ENCODE measurements at regions not wholly inside any gene's neighbourhood (a gene's known extent, or its start where the extent isn't known, plus 50 kb on each side); places are given as distances from the start of the nearest gene placed in this dataset.
A peak's percentile ranks its signal among the peaks of the same experiment; 100 is the strongest.
"Not testable (repeated sequence)": the region's sequence is repeated elsewhere in the genome, so short reads cannot be mapped to it uniquely, and the experiment has no call there.

DNA sequence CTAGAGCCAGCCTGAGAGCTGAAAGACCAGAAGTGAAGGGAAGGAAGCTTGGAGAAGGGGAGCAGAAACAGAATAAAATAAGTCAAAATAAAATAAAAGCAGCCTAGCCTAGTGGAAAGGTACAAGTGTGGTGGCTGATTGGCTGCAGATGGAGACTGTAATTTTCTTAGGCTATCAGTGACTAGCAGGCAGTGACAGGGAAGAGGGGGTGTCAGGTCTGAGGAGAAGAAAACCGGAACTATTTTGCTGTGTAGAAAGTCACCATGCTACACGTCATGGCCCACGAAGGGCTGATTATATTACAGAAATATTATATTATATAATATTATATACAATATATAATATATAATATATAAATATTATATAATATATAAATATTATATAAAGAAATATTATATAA is 98.1 kb upstream of the TAF11L2 start:
- no peak for DNase-seq (ENCODE audit: low spot score)

DNA sequence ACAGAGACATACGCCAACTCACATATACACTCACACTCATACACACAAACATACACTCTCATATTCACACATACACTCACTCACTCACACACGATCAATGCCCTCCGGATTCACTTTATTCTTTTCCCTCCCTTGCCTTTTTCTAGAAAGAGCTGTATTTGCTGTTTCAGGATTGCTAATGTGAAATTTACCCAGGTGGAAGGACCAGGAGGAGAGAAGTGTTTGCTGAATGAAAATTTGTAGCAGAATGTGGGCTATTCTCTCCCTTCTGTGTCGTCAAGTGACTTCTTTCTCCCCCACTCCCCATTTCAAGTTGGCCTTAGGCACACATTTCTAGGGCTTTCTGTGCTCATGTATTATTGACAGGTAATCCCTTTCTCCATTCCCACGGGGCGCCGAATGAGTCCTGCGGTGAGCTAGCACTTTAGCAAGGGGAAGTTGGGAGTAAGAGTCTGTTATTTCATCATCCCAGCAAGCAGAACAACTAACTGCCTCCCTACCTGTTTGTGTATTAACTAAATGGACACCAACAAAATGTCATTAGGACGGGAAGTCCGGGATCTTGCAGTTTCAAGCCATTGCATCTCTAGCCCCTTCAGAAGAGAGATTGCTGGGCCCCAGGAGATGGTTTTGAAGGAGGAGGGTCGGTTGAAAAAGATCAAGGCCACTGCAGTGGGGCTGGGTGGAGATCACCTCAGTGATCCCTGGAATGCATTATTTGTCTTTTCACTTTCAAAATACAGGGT is 97.1 kb upstream of the TAF11L2 start:
- no peak for DNase-seq (ENCODE audit: low spot score)

DNA sequence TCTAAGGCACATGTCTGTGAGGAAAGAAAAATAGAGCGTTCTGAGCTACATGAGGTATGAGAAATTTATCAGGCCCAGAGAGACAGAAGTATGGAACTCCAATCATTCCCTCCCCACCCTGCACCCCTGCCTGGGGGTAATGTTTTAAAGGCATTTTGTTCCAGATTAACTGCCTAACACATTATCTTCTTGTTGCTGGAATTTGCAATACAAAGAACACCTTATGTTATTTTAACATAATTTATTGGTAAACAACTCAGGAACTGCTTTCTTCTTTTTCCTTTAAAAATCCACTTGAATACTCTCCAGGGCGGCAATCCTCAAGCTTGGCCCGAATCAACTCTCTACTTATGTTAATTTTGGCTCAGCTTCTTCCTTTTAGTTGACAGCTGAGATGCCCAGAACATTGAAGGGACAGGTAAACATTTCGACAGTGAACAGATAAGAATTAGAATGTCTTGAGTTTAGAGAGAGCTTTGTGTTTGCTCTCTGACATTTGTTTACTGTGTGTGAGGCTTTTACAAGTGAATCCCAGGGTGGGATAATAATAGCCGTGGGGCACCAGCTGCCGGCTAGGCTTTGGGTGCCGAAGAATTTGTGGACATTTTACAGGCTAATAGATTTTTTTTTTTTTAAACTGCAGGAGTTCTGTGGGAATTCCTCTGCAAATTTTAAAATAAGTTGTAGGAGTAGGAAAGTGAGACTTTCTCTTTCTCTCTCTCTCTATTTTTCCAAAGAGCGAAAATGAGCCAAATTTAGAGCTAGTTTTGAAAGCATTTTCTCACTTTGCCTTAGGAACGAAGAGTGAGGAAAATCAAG is 96.4 kb upstream of the TAF11L2 start:
- DNase-seq (ENCODE audit: low spot score) = no peak

DNA sequence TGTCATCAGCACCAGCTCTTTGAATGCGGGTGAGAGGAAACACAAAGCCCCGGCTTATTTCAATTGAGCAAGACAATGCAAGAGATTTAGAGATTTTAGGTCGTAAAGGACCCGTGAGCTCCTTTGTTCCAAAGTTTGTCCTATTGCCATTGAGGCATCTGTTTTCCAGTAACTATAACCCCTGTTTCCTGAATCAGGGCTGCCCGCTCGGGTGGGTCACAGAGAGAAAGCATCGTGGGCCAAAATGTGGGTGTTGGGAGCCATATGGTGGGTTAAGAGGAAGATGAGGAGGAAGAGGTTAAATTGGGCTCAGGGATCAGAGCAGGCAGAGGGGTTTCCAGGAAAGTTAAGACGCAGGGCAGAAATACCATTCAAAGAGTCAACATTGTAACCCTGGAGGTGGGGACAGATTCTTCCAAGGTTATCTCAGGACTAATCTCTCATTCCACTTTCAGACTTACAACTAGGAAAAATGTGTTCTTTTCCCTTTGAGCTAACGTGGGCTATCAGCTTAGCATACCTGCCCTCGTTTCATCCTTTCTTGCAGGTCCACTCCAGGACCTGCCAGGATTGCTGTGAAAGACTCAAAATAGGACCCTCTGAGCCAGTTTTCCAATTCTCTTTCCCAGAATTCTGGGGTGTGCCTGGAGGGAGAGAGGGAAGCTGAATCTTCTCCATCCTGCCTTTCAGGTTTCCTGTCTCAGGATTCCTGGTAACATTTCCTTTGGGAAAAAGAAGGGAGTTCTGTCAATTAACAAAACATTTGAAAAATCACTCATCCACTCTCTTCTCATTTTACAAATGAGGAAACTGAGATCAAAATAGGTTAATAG is 95.5 kb upstream of the TAF11L2 start:
- DNase-seq (ENCODE audit: low spot score) = no peak

DNA sequence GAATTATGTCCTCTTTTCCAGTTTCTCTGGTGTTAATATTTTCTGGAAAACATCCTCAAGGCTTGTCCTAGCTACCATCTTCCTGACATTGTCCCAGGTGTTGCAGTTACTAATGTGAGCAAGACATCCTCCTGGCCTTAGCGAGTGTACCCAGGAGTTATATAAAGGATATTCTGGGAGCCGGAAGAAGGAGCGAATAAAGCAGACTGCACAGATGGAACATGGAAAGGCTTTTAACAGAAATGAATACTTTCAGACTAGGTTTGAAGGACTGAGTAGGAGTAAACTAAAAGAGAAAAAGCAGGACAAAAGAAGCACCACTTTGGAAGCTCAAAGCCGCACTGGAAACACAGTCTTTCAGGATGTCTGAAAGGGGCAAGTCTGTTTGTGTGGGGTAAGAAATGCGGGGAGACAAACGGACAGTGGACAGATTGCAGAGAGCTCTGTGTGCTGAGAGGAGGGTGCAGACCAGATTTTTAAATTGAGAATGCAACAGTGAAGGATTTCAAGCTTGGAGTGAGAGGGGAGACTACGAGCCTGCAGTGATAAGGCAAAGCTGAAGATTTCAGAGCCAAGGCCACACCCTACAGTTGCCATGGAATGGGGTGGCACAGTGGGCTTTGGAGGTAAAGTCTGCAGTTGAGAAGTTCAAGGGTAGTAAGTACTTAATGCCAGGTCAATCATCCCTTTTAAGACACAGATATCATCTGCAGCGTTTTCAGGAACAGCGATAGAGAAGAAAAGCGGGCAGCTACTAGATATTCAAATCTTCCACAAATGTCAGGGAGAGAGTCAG is 94.1 kb upstream of the TAF11L2 start:
- DNase-seq (ENCODE audit: low spot score) = no peak

DNA sequence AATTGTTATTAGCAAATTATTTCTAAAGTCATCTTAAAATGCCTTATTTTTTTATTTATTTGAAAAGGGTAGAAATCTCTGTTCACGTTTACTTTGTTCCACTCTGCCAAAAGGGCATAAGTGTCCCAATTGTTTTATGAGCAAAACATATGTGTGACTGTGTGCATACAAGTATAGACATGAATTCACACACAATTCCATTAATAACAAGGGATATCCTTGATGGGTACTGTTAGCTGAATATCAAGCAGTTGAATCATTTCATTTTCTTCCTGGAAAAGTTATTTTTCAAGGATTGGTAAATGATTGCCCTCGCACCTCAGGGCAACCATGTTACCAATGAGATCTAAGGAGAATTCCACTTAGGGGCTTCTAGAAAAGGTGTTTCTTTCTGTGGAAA is 92.1 kb upstream of the TAF11L2 start:
- no peak for DNase-seq (ENCODE audit: low spot score)

DNA sequence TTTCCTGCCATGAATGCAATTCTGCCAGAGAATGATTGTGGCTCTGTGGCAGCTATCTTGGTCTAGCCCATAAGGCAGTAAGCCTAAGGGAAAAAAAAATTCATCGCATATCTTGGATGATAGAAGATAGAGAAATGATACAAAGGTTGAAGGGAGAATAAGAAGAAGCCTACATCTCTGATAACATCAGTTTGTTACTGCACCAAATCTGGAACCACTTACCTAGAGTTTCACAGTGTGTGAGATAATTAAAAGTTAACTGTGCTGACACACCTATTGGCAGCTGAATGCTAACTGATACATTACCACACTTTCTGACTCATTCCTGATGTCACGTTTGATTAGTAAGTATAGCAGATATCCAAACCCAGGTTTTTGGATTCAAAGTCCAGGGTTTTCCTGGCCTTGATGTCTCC is 91.6 kb upstream of the TAF11L2 start:
- no peak for DNase-seq (ENCODE audit: low spot score)

DNA sequence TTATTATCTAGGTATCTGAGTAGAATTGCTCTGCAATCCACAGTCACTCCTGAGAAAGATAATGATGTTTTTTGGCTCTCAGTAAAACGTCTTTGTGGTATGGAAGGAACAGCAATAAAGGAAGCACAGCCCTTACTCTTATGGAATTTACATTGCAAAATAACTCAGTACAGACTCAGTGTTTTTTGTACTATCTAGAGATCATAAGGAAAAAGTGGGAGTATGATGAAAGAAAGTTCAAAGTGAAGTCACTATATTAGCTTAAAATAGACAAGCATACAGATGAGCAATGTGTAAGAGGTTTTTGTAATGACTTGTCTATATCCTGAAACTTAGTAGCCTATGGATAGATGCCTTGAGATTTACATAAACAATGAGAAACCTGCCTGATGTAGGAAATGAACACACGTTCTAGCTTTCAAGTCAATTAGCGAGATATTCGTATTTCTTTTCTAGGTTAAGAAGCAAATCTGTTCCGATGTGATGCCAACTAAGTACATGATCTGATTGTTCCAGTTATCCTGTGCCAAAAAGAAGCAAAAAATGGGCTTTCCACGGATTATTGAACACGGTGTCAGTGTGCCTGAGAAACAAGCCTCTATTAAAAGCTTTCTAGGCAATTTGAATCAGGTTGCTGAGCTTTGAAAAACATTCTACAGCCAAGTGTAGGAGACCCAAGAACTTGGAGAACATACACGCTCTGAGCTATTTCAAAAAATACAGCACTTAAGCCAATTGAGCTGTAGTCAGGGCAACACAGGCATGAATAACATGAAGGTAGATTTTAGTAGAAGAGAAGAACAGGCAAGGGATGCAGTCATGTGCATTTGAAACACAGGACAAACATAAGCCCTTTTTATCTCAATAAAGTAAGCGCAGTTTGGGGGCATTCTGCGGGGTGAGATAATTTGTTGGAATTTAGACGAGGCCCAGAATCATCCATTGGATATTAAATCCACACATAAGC is 86.3 kb upstream of the TAF11L2 start:
- DNase-seq (ENCODE audit: low spot score) = no peak

DNA sequence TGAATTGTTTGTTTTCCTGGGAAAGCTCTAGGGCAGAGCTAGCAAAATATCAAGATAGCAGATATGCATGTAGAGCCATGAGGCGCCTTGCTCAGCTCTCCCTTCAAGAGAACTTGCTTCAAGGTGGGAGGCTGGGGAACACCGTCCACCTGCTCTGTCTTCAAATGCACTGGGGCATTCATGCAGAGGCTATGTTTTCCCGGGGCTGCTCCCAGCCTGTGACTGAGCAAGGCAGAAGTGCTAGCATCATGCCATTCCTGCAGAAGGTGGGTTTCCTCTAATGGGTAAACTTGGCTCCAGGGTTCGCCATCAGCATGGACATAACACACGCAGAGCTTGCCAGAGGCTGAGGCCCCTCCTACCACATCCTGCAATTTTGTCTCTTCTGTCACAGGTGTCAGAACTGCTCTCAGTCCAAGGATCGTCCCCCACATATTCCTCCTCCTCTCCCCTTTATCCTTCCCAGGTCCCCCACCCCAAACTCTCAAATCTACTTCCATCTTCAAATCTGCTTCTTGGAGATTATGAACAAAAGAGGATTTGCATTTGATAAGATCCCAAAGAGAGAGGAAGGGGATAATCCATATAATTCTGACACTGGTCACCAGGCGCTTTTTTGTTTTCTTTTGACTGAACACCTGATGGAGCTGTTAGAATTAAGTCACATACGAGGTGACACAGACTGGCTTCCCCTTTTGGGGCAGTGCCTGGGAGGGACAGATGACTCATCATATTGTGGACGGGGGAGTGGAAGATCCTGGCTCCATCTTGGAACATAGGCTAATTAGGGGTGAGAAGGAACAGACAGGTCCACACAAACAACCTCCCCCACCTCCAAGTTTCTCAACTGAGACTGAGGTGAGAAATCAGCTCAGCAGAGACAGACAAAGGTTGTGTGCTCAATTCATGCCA is 85.0 kb upstream of the TAF11L2 start:
- no peak for DNase-seq (ENCODE audit: low spot score)

DNA sequence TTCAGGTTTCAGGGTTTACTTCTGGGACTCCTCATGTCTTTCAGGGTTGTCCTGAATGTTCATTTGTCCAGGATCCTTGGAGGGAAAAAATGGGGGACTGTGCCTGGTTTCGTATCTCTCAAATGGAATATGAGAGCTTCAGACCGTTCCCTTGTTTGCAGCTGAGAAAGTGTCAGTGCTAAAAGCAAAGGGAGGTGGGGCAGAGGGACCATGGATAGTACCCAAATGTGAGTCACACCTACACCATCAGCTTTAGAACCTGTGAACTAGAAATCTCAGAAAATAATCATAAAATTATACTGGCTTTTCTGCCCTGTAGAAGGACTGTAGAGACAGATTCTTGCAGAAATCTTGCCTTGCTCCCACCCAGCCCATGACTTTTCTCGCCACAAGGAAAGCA is 84.3 kb upstream of the TAF11L2 start:
- no peak for DNase-seq (ENCODE audit: low spot score)

DNA sequence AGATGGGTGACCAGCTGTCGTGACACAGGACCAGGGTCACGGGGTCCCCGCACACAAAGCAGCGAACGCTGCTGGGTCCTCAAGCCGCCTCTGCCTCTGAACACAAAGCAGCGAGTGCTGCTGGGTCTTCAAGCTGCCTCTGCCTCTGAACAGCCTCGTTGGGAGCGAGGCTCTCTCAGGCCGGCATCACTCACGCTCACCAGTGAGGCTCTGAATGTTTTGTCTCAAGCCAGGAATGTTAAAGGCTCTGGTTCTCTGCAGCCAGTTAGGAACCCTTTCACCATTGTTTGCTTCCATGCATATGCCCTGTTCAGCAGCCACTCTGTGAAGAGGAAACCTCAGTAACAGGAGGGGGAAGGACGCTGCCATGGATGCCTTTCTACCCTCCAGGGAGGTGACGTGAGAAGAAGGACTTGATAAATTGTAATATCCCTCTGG is 82.7 kb upstream of the TAF11L2 start:
- peak; percentile 27 for DNase-seq (ENCODE audit: low spot score)

DNA sequence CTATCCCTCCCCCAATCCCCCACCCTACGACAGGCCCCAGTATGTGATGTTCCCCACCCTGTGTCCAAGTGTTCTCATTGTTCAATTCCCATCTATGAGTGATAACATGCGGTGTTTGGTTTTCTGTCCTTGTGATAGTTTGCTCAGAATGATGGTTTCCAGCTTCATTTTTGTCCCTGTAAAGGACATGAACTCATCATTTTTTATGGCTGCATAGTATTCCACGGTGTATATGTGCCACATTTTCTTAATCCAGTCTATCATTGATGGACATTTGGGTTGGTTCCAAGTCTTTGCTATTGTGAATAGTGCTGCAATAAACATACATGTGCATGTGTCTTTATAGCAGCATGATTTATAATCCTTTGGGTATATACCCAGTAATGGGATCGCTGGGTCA is 81.7 kb upstream of the TAF11L2 start:
- DNase-seq (ENCODE audit: low spot score) = not testable (repeated sequence)

DNA sequence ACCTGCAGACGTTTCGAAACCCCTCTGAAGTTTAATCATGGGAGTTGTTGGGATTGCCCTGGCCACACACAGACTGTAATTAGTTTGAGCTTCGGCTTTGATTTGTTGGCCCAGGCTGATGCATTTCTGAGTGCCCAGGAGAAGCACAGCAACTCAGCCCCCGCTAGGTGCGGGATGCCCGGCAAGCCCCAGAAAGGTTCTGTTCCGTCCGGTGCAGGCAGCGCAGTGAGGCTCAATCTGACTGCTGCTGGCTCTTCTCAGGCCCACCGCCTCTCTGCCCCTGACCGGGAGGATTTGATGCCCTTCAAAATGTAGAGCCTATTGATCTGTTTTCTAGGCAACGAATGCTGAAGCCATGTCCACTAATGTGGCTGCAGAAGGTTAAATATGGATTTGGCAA is 73.4 kb upstream of the TAF11L2 start:
- no peak for DNase-seq (ENCODE audit: low spot score)

DNA sequence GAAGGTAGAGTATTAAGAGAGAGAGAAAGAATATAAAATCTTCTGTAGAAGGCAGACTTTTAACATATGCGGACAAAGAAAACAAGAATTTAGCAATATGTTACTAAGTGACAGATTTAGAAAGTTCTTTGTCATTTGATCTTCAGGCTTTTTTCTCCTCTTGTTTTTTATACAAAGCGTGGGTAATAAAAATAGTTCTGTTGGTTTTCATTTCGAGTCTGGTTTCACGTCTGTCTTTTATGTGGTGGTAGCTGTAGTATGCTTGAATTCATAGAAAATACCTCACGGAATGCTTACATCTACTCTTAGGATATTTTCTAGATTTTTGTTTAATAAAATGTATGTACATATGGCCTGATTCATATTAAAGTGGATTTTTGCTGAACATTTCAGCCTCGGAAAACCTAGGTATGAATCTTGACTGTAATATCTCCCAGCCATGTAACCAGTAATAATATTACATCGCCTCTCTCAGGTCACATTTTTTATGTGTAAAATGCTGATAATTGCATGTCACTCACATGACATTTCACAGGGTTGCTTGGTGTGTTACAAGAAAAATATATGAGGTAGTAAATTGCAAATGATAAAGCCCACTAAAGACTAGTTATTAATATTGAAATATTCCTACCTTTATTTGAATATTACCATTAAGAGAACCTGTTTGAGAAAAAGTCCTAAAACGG is 72.5 kb upstream of the TAF11L2 start:
- no peak for DNase-seq (ENCODE audit: low spot score)

DNA sequence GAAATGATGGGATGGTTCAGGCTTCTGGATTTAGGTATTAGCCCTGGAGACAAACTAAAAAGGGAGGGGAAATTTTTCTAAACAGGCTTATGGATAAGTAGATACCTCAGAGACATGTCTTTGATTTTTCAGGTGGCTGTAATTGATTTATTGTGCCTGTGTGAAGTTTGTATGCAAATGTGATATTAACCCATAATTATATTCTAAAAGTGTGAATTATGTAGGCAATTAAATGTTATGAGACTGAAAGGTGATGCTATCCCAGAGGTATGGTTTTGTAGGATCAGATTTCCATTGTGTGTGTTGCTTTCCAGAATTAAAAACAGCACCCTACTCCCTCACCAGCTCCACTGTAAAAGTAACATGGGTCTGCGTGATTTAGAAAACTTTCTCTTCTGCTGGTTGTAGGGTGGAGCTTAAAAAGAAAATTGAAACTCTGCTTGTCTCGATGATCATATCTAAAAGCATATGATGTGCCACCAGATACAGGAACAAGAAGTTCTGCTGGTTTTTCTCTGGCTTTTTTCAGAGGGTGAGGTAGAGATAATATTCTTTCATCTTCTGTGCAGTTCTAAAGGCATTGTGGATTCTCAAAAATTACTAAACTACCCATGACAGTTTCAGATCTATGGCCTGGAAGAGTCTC is 71.8 kb upstream of the TAF11L2 start:
- no peak for DNase-seq (ENCODE audit: low spot score)

DNA sequence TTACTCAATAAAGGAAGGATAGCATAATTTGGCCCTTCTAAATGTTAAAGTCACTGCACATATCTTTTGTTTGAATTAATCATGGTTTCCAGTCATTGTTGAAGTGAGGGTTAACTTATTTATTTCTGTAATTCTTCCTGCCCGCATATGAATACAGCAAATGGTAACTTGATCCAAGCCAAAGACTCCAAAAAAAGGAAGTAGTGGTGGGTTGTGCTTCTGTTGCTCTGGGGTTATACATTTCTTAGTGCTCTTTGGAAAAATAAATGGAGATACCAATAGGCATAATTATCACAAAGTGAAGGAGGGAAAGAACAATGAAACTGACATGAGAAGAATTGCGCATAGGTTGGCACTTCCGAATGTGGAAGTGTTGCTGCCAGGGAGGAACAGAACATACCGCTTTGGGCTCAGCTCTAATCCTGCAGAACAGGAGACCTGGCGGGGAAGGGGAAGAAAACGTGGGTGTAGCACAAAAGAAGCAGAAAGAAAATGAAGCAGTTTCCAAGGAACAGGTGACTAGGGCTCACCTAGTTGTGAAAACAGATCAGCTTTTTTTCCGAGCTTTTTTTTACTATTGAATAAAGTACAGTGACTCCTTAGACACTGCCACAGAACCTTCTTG is 69.7 kb upstream of the TAF11L2 start:
- no peak for DNase-seq (ENCODE audit: low spot score)

DNA sequence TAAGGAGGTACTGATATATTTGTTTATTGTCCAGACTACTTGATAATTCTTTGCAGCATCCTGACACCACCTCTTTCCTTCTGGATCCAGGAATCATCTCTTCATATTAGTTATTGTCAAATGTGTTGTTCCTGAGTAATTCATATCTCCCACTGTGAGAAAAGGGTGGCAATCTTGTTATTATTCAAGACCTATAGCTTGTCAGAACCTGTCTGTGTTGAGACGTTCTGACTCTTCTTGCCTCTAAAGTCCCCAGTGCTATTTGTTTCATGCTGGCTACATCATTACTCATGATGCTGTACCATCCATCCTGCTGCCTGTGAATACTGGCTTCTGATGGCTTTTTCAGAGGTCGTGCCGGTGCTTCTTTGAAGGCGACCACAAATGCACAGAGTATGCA is 68.7 kb upstream of the TAF11L2 start:
- DNase-seq (ENCODE audit: low spot score) = no peak

Data from SK-N-DZ (cell line).